GM18909 (cell line): ENCODE measurements at regions not wholly inside any gene's neighbourhood (a gene's known extent, or its start where the extent isn't known, plus 50 kb on each side); places are given as distances from the start of the nearest gene placed in this dataset.
"Not testable (repeated sequence)": the region's sequence is repeated elsewhere in the genome, so short reads cannot be mapped to it uniquely, and the experiment has no call there.

Experiments
- ATAC-seq: cut with Tn5 transposase; IDR thresholded peaks from one replicate; pipeline ENCODE4 v1.9.1; 2021; ENCODE audit warnings: mild to moderate bottlenecking; ENCODE audit not compliant: unreplicated experiment, poor library complexity

DNA sequence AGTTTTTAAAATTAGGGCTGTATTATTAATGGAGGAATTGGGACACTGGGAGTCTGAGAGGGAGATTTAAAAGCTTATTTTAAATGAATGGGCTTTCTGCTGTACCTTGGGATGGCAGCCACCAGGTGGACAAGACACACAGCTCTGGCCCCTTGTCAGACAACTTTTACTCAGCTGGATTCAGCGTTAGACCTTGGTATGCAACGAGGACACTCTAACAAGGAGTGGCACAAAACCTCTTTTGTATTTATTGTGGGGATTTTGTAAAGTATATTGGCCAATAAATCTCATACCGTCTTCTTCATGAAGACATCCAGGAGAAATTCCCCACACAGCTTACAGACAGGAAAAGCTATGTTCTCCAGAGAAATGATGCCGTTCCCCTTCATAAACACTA lies 105.7 kb downstream of the LCA5 start:
- ATAC-seq: no peak

DNA sequence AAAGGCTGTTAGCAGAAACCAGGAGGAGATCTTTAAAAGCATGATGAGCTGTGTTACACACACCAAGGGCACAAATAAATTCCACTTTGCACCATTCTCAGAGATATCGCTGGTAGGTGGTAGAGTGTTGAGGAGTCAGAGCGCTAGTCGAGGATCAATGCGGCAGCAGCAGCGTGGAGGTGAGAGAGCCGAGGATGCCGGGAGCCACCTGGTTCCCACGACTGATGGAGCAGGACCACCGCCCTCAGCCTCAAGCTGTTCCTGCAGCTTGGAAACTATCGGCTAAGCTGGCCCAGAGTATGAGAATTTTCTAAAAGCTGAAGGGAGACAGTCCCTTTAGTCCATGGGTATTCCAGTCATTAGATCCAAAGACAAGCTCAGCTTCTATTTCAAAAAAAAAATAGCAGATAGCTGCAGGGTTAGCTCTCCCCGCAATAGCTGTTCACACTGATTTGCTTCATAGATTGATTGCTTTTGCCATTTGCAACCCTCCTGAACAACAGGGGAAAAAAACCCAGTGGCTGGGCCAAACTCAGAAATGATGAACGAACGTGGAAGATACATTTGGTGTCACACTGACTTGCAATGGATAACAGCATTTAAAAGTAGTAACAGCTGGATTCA lies 106.2 kb downstream of the LCA5 start:
- ATAC-seq: no peak

DNA sequence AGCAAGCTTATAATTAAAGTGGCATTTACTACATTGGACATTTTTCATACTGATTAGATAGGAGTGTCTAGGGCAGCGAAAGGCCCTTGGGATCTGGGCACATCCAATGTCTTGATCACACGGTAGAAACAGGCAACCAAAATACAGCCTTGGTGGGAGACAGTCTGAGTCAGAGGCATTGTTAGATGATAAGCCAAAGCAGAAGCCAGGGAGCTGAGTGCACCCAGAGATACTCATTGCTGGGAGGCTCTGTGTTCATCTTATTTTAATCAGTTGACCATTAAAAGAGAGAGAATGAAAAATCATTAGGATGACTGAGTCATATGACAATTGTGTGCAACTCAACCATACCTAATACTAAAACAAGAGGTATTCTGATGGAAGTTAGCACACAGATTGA lies 109.5 kb downstream of the LCA5 start:
- ATAC-seq: no peak

DNA sequence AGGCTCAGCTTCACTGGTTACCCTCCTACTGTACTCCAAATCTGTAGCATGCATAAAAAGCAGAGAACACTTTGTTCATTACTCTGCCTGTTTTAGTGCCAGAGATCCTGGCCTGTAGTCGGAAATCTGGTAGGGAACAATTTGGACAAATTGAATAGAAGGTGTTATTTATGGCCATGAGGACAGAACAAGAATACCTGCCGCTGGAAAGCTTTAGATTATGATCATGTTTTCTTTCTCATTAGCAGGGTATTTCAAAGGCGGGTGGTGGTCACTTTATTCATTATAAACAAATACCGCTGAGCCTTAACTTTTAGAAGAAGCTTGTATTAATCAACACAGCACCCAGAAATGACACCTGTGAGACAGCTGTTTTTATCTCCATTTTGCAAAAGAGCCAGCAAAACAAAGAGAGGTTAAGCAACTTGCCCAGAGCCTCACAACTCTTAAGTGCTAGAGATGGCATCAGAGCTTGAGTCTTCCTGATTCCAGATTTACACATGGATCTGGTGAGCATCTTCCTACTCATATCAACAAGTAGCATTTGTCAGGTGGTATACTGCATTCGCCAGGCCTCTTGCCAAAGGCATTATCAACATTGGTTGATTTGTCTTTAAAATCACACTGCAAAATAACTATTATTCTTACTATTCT lies 110.5 kb downstream of the LCA5 start:
- ATAC-seq: no peak

DNA sequence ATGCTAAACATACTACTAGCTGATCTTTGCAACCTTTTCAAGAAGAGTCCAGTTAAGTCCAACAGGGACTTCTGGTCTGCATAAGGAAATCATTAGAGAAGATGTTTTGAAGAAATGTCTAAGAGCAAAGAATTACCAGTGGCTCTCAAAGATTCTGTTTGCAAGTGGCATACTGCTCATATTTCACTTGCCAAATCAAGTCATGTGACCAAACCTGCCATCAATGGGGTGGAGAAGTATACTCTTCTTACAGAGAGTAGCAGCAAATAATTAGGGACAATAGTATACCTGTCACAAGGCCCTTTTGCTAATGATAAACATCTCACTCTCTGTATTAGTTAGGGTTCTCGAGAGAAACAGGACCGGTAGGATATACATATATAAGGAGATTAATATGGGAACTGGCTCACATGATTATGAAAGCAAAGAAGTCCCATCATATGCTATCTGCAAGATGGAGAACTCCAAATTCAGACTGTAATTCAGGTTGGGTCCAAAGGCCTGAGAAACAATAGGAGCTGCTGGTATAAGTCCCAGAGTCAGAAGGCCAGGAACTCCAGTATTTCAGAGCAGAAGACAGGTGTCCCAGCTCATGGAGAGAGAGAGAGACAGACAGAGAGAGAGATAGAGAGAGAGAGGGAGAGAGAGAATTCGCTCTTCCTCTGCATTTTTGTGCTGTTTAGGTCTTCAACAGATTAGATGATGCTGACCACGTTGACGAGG lies 111.5 kb downstream of the LCA5 start:
- ATAC-seq: no peak

DNA sequence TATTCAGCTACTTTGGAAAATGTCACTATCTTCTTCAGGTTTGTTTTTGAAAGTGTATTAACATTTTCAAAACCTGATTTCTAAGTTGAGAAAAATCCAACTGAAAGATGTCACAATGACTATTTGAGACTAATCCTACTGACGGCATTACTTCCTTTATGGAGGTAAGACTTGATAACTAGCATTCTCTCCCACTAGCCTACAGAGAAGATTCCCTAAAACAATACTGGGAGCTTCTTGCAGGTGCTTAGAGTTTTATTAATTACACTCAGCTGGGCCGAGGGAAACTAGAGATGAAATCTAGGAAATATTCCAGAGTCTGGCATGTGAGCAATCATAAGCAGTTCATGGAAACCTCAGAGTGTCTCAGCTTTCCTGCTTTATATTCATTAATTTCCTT lies 114.0 kb downstream of the LCA5 start:
- ATAC-seq: no peak

DNA sequence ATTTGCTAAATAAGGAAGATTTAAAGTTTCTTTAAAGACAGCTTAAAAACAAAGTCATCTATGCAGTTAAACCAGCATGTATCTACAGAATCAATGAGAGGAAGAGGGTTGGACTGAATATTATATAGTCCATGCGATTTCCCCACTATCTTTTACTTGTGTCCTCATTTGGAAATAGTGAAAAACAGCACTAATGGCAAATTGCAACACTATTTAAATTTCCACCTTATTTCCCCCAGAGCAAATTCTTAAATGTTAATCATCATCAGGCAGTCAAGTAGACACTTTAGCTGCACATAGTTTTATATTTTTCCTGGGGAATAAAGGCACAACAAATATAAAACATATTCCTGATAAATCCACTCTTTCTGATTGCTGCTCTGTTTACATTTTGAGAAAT lies 114.6 kb downstream of the LCA5 start:
- no peak for ATAC-seq

DNA sequence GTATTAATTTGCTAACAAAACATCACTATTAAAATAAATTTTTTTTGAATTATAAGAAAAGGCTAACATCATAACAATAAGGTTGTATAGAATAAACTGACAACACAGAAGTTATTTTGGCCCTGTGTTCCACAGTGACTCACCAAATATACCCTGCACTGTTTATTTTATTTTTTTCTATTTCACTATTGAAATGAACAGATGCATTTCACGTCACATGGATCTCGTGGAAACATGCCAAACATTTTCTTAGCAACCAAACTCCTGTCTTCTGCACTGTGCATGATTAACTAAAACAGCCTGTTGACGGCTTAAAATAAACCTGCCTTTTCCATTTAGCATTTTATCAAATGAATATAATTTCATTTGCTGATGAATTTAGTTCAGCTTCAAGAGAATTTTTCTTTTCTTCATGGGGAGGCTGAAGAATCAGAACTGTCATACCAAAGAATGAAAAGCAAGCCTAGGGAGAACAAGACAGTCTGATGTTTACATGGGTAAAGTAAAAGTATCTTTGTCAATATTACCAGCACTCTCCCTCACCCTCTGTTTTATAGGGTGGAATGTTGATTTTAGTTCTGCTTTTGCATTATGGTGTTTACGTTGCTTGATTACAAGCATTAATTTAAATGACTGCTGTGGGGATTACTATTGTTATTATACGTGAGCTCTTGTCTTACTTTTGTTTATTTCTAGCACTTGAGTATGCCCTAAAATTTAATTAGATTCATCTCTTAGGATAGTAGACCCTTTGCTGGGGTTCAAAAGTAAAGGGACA lies 115.3 kb downstream of the LCA5 start:
- ATAC-seq: peak; percentile 72

DNA sequence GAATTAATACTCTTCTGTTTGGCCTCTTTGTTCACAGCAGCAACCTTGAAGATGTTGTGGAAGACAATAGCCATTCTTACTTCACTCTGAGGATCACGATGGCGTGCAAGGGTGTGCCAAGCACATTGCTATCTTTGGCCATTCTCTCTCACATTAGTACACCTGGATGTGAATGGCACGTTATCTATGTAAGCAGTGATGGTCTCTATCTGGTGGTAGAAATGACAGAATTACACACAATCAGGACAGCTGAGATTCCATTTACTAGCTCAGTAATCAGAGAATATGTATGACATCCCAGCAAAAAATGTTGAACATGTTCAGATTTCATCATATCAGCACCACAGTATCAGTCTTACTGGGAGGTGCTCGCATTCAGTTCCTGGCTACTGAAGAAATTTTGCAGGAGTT lies 116.2 kb downstream of the LCA5 start:
- ATAC-seq: no peak

DNA sequence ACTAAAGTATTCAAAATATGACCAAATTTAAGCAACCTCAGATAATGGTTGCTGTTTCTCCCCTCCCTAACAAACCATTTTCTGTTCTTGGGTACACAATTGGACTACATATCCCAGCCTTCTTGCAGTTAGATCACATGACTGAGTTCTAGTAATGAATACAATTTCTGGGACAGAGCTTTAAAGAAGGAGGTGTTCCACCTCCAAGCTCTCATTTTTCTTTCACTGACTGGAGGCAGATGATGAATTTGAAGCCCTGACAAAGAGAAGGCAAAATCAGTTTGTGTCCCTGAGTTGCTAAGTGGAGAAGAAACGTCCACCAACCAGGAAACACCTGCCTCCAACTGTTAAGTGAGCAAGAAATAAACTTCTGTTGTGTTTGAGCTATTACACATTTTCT lies 117.2 kb downstream of the LCA5 start:
- no peak for ATAC-seq

DNA sequence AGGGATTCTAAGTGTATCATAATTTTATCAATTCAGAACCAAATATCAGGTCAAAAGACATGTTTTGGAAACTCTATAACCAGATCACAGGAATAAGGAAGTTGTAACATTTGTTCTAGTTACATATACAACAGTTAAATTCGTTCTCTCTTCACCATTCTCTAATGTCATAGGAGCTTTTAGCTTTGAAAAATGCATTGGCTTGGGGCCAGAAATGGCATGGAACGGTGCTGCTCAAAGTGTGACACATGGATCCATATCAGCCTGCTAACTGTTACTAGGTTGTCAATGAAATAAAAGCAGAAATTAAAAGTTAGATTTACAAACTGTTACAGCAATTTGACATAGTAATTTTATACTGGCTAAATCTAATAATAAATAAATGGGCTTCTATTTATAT lies 120.3 kb downstream of the LCA5 start:
- no peak for ATAC-seq

DNA sequence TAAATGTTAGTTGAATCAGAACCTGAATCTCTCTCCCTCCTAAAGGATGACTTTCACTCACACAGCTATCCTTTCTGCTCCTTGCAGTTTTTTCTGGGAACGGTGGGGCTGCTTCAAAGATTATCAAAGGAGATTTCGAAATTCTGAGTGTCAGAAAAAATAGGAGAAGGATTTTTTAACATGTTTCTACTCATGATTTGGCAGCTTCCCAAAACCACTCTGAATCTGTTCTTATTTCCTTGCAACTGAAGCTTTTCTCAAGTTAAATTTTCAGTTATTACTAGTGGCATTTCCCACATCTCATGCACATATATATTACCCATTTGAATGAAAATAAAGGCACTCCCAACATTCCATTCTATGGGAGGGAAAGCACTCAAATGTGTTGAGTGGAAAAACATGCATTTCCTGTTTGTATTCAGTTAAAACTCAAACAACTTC lies 123.6 kb downstream of the LCA5 start:
- ATAC-seq: no peak

DNA sequence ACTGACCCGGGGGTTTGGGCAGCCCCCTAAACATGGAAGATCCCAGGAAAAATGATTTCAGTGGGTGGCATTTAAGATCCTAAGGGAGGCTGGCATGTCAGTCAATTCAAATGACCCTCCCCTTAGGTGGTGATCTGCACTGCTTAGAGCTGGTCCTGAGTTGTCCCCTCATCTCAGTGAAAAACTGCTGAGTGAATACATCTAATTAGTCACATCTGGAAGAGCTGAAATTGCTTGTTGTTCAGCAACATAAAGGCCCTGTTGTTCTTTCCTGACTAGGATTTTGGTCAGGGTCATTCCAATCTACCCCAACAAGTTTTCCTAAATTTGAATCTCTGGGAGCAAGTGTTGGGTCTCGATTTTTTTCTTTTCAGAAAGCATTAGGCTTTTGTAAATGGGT lies 126.4 kb downstream of the LCA5 start:
- no peak for ATAC-seq

DNA sequence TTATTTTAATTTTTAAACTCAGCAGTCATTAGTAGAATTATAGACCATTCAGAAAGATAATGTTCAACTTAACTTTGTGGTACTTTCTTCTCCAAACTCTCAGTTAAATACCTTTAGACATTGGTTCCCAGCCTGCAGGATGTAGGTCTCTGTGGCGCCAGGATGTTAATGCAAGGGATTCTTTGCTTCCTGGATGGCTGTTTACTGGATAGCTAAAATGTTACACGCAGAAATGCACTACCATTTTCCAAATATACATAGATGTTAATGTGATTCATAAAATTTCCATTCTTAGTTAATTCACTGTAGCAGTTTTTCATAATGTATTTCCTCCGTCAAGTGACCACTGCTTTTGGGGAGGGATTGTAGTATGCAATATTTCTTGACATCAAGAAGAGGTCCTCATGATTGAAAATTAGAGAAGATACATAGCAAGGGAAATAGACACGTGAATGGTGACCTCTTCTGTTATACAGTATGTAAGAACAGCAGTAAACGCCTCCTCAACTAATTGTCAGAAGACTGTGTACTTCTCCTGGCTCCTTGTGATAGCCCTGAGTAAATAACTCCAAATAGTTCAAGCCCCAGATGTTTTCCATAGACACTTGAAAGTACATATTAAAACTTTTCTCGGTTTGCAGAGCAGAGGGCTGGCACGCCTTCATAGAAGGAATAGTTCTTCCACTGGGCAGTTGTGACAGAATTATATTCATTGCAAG lies 128.8 kb downstream of the LCA5 start:
- ATAC-seq: no peak

DNA sequence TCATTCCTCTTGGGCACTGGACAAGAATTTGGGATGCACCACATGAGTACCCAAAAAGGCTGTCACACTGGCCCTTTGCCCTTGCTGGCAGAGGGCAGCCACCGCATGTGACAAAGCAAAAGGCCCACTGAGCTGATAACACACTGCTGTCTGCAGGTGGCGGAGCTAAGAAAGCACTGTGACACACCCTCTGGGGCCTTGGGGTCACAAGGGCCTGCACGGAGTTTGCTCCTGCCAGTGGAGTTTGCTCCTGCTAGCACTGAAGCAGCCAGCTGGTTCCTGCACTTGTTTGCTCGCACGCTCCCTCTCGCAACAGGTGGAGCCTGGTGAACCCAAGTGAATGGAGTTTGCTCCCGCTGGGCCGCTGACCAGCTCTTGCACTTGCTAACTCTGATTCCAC lies 132.6 kb downstream of the LCA5 start:
- ATAC-seq: no peak

DNA sequence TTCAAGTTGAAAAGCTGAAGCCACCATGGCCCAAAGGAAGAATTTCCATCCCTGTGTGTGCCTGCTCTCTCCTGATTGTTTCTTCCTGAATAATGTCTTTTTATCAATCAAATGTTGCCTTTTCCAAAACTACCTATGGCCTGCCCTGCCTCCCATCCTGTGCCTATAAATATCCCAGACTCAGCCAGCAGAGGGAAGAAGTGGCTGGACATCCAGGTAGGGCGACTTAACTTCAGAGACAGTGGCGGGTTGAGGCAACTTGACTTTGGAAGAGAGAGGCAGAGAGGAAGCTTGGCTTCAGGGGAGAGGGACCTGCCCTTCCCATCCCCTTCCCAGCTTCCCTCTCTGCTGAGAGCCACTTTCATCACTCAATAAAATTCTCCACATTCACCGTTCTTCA lies 133.0 kb downstream of the LCA5 start:
- ATAC-seq: no peak

DNA sequence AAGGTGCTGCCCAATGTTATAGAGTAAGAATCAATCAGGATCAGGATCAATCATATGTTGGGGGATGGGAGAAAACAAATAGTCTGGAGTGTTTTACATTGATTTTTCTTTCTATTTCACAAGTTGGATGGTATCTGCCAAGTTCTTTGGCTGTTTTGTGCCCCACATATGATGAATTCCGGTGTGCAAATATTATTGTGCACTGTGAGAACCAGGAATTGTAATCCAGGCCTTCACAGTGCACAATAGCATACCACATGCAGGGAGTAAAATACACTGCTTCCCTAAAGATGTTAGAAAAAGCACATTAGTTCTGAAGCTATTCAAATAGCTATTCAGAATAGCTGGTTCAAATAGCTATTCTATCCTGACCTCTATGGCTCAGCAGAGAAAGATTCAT lies 133.7 kb downstream of the LCA5 start:
- no peak for ATAC-seq

DNA sequence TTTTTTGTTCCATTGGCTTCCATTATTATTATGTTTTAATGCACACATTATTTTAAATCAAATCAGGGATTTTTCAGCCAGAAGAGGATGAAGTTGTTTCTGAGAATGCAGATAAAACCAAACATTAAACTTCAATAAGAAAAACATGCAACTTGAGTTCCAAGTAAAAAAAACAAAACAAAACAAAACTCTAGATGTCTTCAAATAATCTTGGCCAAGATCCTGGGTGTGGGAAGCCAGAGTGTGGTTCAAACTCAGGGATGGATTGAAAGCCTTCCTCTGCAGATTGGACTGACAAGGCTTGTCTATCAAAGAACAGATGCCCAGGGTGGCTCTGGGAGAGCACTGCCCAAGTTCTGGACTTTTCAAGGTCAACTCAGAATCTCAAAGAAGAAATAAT lies 134.1 kb downstream of the LCA5 start:
- ATAC-seq: no peak

DNA sequence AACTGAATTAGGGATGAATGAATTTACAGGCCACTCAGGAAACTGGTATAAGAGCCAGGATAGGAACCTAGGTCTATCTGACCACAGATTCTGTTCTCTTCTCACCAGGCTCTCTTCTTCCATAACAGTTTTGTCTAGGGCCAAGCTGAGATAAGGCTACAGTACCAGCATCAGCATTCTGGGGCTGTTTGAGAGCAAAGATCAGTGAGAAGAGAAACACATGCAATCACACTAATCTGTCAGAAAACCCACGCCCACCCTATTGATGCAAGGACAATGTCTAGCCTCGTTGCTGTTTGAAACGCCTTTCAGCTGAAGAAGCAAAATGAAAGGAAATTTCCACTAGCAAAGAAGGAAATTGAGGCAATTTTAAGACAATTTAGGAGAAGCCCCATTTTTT lies 137.7 kb downstream of the LCA5 start:
- no peak for ATAC-seq

DNA sequence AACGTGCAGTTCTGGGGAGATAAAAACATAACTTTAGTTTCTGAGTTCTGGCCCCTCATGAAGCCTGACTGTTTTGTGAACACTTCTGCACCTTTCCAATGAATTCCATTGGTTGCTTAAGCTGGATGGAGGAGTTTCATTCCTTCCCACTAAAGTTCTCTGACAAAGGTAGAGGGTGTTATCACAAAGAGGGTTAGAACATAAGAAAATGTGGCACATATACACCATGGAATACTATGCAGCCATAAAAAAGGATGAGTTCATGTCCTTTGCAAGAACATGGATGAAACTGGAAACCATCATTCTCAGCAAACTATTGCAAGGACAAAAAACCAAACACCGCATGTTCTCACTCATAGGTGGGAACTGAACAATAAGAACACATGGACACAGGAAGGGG lies 138.6 kb downstream of the LCA5 start:
- not testable (repeated sequence) for ATAC-seq
